NK-92 treated with Interleukin-12 subunit alpha and Interleukin-12 subunit beta, amount 100 ng/mL, for 24 hours (cell line): ENCODE measurements at regions not wholly inside any gene's neighbourhood (a gene's known extent, or its start where the extent isn't known, plus 50 kb on each side); places are given as distances from the start of the nearest gene placed in this dataset.
"Not testable (repeated sequence)": the region's sequence is repeated elsewhere in the genome, so short reads cannot be mapped to it uniquely, and the experiment has no call there.

ENCODE experiments used
- DNase-seq: peaks from one replicate; lab custom pipeline; 2025; lab: John Stamatoyannopoulos, UW

DNA sequence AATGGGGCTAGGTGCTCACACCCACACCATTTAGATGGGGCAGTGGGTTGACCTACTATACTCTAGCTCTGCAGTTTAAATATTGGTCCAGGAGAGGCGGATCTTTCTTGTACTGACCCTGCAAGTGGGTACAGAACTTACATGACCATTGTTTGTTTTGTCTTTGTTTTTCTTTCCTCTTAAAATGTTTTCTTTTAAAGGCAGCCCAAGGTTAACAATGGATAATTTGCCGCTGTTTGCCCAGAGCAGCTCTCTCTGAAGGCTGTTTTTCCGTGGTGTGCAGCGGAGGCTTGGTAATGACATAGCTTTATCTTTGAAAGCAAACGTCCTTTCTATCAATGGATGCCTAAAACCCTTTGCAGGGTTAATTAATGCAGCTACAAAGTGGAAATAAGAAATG is 133.3 kb upstream of the MEX3C start:
- no peak for DNase-seq

DNA sequence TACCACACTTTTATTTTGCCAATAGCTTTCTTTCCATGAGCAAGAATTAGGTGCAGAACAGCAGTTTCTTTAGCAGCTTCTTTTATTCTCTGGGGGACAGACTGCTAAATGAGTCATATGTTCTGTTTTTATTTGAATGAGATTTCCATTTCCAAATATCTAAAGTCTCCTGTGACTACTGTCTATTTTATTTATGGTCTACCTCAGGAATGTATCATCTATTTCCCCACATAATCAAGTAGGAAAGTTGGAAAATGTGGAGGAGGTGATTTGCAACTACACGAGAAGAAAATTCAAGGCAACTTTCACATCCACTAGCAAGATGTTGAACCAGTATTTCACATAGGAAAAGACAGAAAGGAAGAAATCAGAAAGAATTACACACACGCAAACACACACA is 139.9 kb upstream of the MEX3C start:
- DNase-seq = no peak

DNA sequence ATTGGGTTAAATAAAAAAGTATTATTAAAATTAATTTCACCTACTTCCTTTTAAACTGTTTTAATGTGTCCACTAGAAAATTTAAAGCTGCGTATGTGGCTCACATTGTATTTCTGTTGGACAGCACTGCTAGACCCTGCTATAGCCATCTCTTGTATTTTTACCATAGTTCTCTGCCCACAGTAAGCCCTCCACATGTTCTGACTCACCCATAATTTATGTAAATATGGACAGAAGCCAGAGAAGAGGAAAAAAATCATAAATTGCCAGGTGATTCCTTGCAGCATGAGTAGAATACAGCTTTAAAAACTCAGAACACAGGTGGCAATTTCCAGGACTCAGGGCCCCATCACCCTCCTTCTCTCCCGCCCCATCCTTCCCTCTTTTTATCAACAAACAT is 142.4 kb upstream of the MEX3C start:
- no peak for DNase-seq

DNA sequence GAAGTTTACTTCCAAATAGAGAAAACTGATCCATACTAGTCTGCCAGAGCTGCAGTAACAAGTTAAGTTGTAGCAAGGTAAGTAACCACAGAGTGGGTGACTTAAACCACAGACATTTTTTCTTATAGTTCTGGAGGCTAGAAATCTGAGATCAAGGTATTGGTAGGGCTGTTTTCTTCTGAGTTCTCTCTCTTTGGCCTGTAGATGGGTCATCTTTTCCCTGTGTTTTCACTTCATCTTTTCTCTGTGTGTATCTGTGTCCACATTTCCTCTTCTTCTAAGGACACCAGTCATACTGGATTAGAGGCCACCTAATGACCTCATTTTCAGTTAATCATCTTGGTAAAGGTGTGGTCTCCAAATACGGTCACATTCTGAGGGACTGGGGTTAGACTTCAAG is 142.9 kb upstream of the MEX3C start:
- no peak for DNase-seq

DNA sequence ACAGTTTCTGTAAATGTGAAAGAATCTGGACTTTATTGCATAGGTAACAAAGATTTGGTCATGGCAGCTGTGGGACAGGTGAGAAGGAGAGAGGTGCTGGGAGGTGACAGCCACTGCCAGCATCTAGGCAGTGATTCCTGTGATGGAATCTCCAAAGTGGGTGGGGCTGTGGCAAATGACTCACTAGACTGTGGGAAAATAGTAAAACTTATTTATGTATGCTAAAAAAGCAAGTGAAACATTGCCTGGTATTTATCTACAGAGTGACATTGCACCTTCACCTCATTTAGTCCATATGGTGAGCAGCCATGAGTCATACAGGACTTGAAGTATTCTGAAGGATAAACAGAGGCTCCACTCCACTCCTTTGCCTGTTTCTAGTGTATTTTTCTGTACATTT is 145.3 kb upstream of the MEX3C start:
- peak; percentile 54 for DNase-seq

DNA sequence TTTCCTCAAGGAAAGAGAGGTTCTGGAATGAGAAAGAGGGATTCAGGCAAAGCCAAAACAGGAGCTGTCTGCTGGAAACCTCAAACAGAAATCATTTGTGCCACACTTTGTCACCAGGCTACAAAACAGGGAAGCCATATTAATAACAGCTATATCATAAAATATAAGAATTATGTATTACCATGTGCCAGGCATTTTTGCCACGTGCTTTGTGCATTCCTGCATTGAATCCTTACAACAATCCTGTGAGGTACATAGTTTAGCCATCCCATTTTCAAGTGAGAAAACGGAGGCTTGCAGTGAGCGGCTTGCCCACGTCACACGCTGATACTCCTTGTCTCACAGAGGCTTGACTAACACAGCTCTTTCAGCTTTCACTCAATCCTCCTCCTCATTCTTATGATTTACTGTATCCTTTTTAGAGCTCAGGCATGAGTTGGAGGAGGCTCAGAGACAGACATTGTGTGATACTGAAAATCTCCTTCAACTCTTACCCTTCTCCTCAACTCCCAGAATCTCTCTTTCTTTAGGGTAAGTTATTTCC is 148.4 kb upstream of the MEX3C start:
- DNase-seq = no peak

DNA sequence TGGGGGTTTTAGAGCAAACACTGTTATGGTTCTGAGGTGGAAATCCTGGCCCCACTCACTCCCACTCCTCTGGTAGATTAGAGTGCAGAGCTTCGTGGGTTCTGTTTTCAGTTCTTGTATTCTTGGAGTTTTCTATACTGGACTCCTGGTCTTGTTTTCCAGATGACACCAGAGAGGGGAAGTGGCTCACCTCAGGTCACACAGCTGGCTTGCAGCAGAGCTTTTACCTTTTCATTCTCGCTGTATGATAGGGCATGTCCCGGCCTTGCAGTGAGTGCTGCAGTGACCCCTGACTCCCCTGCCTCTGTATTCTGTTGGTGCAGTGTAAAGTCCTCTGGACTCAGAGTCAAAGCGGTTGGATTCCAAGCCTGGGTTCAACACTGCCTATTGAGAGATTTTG is 148.9 kb upstream of the MEX3C start:
- DNase-seq = no peak

DNA sequence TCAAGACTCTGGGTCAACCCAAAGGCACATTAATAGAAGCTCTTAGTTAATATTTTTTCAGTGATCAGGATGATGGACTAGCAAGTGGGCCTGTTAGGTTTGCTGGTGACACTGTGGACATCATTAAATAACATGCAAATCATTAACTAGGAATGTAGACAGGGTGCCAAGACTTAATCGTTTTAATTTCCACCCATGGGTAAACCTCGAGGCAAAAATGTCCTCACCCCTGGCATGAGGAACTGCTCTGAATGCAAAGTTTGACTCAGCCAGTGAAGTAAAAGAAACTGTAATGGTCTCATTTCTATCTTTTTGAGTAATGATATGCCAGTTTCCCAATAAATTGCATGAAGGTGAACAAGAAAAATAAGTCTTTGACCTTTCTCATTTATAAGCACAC is 152.6 kb upstream of the MEX3C start:
- no peak for DNase-seq

DNA sequence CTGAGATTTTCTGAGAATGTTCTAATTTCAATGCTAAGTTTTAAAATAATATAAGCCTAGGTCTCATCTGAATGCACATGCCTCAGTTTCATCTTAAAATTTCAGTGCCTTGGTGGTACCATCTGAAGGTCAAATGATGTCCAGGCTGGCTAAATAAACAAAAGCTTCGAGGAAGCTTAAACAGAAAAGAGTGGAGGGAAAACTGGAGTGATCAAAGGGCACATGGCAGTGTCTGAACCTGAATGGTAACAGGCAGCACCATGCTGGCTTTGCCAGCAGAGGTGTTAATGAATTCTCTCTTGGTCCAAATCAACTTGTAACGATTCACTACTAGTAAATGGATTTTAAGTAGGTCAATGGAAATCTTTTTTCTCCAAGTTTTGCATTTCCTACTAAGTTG is 158.4 kb upstream of the MEX3C start:
- no peak for DNase-seq

DNA sequence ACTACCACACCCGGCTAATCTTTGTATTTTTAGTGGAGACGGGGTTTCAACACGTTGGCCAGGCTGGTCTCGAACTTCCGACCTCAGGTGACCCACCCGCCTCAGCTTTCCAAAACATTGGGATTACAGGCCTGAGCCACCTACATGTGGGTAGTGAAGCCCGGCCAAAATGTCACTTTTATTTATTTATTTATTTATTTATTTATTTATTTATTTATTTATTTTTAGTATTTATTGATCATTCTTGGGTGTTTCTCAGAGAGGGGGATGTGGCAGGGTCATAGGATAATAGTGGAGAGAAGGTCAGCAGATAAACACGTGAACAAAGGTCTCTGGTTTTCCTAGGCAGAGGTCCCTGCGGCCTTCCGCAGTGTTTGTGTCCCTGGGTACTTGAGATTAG is 162.8 kb upstream of the MEX3C start:
- not testable (repeated sequence) for DNase-seq

DNA sequence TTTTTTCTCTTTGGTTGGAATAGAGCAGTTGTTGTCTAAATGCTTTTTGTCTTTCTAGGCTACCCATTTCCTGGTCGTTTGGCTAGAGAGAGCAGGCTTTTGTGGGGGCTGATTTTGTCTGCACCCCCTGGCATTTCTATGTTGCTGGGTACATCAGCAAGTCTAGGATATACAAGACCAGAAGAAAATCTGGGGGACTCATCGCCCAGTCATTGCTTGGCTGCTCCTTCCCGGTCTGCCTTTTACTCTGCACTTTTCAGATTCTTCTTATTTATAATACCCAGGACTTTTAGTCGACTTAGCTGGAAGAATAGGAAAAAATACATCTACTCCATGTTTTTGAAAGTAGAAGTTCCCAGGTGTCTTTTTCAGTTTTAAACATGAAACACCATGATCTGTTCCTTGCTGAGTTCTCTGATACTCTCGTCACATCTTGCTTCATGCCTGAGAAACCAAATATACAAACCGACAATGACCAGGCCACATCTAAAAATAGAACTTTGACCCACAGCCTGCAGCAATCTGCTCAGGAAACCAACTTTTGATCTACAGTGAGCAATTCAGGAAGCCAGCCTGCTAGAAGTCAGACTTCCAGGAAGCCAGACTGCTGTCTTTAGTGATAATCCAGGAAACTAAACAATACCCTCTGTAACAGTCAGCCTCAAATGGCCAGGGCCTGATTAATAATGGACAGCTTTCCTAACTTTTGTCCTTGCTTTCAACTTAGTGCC is 163.8 kb upstream of the MEX3C start:
- peak; percentile 37 for DNase-seq

DNA sequence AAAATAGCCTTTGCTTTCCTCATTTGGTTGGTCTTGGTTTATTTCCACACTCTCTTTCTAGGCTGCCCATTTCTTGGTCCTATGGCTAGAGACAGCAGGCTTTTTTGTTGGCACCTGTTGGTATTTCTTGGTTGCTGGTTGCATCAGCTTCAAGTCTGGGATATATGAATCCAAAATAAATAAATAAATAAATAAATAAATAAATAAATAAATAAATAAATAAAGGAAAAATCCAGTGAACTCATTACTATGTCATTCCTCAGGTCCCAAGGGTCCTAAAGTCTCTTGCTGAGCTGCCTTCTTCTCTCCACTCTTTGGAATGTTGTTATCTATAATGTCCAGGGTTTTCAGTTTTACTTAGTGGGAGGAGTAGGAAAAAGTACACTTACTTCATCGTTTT is 165.9 kb upstream of the MEX3C start:
- no peak for DNase-seq

DNA sequence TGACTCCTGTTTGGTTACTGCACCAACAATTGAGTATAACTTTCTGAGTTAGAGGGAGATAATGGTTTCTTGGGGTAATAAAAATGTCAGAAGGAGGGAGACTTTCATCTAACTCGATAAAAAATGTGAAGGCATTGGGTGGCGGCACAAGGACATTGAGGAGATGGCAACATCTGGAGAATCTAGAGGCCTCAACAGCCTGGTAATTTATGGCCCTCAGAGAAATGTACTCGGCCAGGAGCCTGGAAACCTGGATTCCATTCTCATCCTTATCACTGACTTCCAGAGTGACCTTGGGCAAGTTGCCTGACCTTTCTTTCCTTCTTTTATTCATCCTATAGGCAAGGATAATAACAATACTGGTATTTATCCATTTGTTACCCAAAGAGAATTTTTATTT is 173.5 kb upstream of the MEX3C start:
- DNase-seq = no peak

DNA sequence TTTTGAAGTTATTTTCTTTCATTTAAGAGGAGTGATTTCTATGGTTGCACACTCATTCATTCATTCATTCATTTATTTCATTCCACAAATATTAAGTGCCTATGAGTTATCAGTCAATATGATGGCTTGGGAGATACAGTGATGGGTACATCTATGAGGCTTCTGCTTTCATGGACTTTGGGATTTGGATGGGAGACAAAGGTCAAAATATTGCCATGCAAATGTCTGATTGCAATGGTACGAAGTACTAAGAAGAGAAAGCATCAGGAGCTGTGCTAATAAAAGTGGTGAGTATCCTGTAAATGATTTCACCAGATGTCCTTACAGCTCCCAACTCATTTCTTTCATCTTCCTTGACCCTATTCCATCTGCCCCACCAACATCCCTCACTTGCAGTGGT is 174.4 kb upstream of the MEX3C start:
- no peak for DNase-seq

DNA sequence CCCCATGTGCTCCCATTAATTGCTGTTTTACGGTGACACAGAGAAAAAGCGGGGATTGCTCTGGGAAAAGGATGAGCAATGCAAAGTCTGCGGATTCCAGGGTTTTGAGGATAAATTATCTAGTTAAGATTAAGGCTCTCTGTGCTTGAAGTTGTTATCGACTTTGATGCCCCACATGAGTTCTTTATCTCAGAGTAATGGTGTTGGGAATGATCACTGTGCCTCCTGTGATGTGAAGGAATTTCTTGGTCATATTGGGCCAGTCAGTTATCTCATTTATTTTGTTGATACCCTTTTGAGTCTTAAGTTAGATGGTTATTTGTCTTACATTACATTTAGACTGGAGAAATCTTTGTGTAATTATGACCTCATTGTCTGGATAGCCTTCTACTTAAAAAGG is 184.6 kb upstream of the MEX3C start:
- no peak for DNase-seq

DNA sequence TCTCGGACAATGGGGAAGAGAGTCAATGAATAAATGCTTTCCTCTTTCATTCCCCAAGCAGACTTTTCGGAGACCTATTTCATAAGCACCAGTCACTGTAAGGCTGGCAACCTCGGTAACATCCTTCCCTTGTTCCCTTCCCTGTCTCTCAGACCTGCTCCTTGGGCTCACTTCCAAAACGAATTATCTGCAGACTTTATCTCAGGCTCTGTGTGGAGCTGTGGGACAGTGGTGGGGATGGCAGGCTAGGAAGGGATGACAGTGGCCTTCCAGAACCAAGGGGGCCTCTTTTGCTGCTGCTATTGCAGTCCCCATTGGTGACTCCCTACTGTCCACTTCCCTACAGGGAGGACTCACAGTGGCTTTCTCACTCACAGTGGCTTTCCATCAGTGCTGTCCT is 185.6 kb upstream of the MEX3C start:
- no peak for DNase-seq

DNA sequence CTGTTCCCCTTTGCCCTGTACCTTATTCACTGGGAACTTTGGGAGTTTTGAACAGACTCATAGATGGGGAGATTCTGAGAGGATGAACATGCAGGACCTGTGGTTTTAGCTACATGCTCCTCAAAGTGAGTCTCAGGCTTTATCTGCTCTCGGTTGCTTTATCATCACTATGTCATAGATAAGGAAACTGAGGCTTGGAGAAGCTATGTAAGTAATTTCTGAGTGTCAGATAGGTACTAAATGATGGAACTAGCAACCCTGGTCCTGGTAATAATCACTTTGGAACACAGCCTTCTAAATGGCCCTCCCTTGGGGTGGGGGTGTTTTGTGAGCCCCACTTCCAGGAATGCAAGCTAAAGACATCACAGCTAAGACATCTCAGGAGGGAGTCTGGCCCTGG is 186.2 kb upstream of the MEX3C start:
- DNase-seq = no peak

DNA sequence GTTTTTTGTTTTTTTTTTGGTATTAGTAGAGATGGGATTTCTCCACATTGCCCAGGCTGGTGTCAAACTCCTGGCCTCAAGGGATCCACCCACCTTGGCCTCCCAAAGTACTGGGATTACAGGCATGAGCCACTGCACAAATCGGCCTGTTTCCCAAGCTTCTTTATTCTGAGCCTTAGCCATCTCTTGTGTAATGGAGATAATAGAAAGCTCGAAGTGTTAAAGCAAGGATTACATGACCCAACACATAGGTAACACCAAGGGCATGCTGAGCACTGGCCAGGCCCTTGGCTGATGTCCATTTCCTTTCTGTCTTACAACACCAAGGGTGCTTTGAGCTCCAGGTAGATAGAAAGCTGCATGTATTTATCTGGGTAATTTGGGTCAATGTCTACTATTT is 187.8 kb upstream of the MEX3C start:
- no peak for DNase-seq

DNA sequence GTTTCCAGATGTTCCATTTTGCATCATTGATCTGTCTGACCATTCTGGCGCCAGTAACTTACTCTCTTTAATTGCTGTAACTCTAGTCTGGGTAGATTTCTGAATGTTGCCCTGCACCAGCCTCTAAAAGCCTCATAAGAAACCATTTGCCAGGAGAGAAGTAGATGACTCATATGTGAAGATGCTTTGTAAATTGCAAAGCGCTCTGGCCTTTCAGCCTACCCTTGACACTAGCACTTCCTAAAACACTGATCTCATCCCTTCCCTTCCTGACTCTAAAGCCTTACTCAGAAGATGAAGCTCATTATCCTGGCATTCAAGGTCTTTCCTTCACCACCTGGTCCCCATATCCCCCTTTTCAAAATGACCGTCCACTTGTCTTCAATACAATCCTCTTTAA is 193.2 kb upstream of the MEX3C start:
- DNase-seq = no peak

DNA sequence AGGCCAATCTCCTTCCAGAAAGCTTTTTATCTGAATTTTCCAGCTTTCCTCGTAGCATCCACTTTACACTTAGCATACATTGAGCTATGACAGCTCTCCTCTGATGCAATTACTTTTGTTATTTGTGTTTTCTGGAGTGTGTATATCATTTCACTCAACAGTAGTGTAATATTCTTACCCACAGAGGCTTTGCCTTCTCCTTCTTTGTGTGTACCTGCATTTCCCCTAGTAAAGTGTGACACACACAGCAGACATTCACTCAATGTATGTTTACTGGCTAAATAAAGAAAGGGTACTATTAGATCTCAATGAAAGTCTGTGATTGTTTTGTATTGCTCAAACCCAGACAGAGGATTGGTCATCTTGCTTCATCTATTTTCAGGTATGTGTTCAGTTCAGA is 193.7 kb upstream of the MEX3C start:
- DNase-seq = no peak

DNA sequence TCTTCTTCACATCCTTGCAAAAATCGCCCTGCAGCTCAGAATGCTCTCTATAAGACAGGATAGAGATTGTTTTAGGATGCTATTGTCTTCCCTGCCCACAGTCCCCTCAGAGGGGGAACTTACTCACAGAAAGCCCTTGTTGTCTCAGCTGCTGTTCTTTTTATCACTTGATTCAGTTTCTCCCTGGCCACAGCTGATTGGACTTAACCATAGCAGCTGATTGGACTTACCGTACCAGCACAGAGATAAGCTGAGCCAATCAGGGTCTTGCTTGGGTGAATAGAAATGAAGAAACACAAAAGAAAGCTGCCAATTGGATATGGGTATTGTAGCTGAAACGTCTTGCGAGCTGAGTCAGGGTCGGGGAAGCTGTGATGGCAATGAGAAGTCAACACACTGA is 194.2 kb upstream of the MEX3C start:
- no peak for DNase-seq

DNA sequence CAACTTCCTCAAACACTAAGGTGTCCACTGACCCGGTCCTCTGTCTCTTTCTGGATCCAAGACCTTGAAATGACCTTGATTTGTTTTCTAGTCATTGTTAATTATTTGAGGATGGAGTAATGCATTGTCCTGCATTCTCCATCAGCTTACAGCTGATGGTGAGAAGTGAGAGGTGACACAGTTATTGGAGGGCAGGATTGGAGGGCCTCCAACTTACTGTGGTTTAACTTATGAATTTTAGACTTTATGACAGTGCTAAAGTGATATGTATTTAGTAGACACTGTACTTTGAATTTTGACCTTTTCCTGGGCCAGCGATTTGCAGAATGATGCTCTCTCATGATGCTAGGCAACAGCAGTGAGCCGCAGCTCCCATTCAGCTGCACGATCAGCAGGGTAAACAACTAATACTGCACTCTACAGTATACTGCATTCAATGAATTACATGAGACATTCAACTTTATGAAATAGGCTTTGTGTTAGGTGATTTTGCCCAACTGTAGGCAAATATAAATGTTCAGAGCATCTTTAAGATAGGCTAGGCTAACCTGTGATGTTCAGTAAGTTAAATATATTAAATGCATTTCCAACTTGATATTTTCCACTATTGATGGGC is 200.0 kb upstream of the MEX3C start:
- no peak for DNase-seq

DNA sequence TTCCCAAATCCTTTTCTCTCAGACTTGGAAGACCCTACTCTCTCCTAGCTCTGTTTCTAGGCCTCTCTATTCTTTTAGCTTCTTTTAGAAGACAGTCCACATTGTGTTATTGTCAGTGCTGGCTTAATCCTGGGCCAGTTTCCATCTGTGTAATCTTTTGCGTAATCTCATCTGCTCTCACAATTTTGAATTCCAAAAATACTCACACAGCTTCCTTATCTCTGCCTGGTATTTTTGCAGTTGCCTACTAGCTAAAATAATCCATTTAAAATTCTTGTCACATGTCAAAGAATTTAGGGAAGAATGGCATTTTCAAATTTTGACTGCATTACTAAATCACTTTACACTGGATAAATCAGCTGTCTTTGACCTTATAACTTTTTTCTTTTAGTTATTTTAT is 200.6 kb upstream of the MEX3C start:
- DNase-seq = no peak
